ENCODE measurements at regions not wholly inside any gene's neighbourhood (a gene's known extent, or its start where the extent isn't known, plus 50 kb on each side); places are given as distances from the start of the nearest gene placed in this dataset.

- DNase-seq = no peak
- H3K9me3 ChIP-seq = no peaks in the 10 kb centered on the region
- no peaks in the 10 kb centered on the region for H3K27me3 ChIP-seq
- no peaks in the 10 kb centered on the region for H3K36me3 ChIP-seq
- H3K4me3 ChIP-seq = no peak overlapping the region
Measured at GRCh38 chr14:76920331-76921087, 94.3 kb downstream of the LRRC74A start.

- no peaks in the 10 kb centered on the region for H3K27me3 ChIP-seq
- H3K4me3 ChIP-seq = no peak overlapping the region
- no peaks in the 10 kb centered on the region for H3K36me3 ChIP-seq
- no peaks in the 10 kb centered on the region for H3K9me3 ChIP-seq
- DNase-seq = peak; percentile 53
Measured at GRCh38 chr14:76919431-76920330, 93.5 kb downstream of the LRRC74A start.

Data from MG63 (cell line).